H1 (cell line): ENCODE measurements at regions not wholly inside any gene's neighbourhood (a gene's known extent, or its start where the extent isn't known, plus 50 kb on each side); places are given as distances from the start of the nearest gene placed in this dataset.

Experiments
- CTCF ChIA-PET: fragments of 300-600 bp; sonication (Branson Sonifier 250); formaldehyde crosslinking; loops from one replicate; lab custom pipeline; 2021; ENCODE audit not compliant: partially characterized antibody; lab: Charles Lee
- POLR2A ChIA-PET: fragments of 300-600 bp; sonication (Branson Sonifier 250); formaldehyde crosslinking; loops from one replicate; lab custom pipeline; 2021; ENCODE audit warnings: inconsistent platforms; ENCODE audit not compliant: partially characterized antibody; lab: Charles Lee
- DNase-seq, 2 experiments: peaks; one replicate each; pipeline versions ENCODE4 v3.0.0 to v3.0.0-alpha.2; 2010 to 2022; ENCODE audit warnings: low spot score in 2 of 2, low read depth in 1 of 2, mixed read lengths in 1 of 2
- FAIRE-seq: peaks from 2 replicates; lab custom pipeline; 2011; peaks lifted over from hg19 to GRCh38; lab: Jason Lieb, UNC
- H2AFZ ChIP-seq: 2 replicates; pipeline ENCODE4 v1.8.1; 2012; ENCODE audit warnings: low read length, inconsistent platforms
- H2AK5ac ChIP-seq: 2 replicates; pipeline ENCODE4 v1.6.1; 2013; ENCODE audit warnings: low read depth, low read length
- H2BK120ac ChIP-seq: replicated peaks from 2 replicates; pipeline ENCODE3; 2013; ENCODE audit warnings: low read depth, low read length, inconsistent platforms
- H2BK12ac ChIP-seq: 2 replicates; pipeline ENCODE4 v1.6.1; 2013; ENCODE audit warnings: low read depth, low read length
- H2BK15ac ChIP-seq: 2 replicates; pipeline ENCODE4 v1.6.1; 2013; ENCODE audit warnings: low read length
- H2BK20ac ChIP-seq: 2 replicates; pipeline ENCODE4 v1.6.1; 2013; ENCODE audit warnings: low read length
- H2BK5ac ChIP-seq: 2 replicates; pipeline ENCODE4 v1.6.1; 2013; ENCODE audit warnings: low read depth, low read length
- H3K14ac ChIP-seq: 2 replicates; pipeline ENCODE4 v1.6.1; 2013; ENCODE audit warnings: inconsistent platforms; ENCODE audit not compliant: insufficient read length
- H3K18ac ChIP-seq: 2 replicates; pipeline ENCODE4 v1.6.1; 2013; ENCODE audit warnings: low read length; ENCODE audit errors: extremely low read depth
- H3K23ac ChIP-seq: 2 replicates; pipeline ENCODE4 v1.6.1; 2013; ENCODE audit warnings: inconsistent platforms; ENCODE audit not compliant: insufficient read length
- H3K23me2 ChIP-seq: 2 replicates; pipeline ENCODE4 v1.6.1; 2013; ENCODE audit warnings: low read depth, low read length
- H3K27ac ChIP-seq: 2 replicates; pipeline ENCODE4 v1.6.1; 2011; ENCODE audit warnings: low read depth, low read length, inconsistent platforms
- H3K27me3 ChIP-seq, 4 experiments: replicated peaks in 1 of 4; 1 replicate in 1 of 4; 2 replicates in 3 of 4; pipeline versions ENCODE4 v1.6.1 to v1.8.1; 2011 to 2013; ENCODE audit warnings: low read length in 3 of 4, mild to moderate bottlenecking in 3 of 4, inconsistent platforms in 2 of 4, mixed read lengths in 2 of 4, moderate library complexity in 1 of 4; ENCODE audit not compliant: control insufficient read depth in 3 of 4, insufficient read depth in 3 of 4; ENCODE audit errors: extremely low read depth in 1 of 4
- H3K36me3 ChIP-seq, 4 experiments: 2 replicates each; pipeline versions ENCODE4 v1.6.1 to v1.8.1; 2011 to 2013; ENCODE audit warnings: mild to moderate bottlenecking in 4 of 4, low read length in 3 of 4, moderate library complexity in 2 of 4, control low read depth in 1 of 4, inconsistent platforms in 1 of 4; ENCODE audit not compliant: insufficient read depth in 4 of 4, control insufficient read depth in 2 of 4
- H3K4ac ChIP-seq: replicated peaks from 2 replicates; pipeline ENCODE3; 2013; ENCODE audit warnings: low read length, low read depth, mixed read lengths, inconsistent platforms; ENCODE audit not compliant: insufficient read length
- H3K4me1 ChIP-seq, 4 experiments: replicated peaks in 1 of 4; 1 replicate in 1 of 4; 2 replicates in 3 of 4; pipeline versions ENCODE4 v1.6.1 to v1.8.1; 2011 to 2013; ENCODE audit warnings: low read length in 3 of 4, inconsistent platforms in 2 of 4, mixed read lengths in 1 of 4; ENCODE audit not compliant: insufficient read depth in 4 of 4, control insufficient read depth in 3 of 4
- H3K4me2 ChIP-seq, 2 experiments: 2 replicates each; pipeline versions ENCODE4 v1.6.1 to v1.8.1; 2011 to 2013; ENCODE audit warnings: low read depth in 2 of 2, low read length in 2 of 2, control low read depth in 1 of 2, inconsistent platforms in 1 of 2, mild to moderate bottlenecking in 1 of 2; ENCODE audit not compliant: insufficient read depth in 1 of 2
- H3K4me3 ChIP-seq, 4 experiments: fragments of 200-600, 300-600 bp in 1 of 4; sonication (generic), shearing (Covaris generic), sonication (Bioruptor Twin) in 1 of 4; 2 replicates each; pipeline versions ENCODE4 v1.5.1 to v1.8.1; 2011 to 2016; ENCODE audit warnings: low read length in 4 of 4, low read depth in 3 of 4, control low read depth in 2 of 4, inconsistent platforms in 2 of 4, mild to moderate bottlenecking in 2 of 4, mixed read lengths in 1 of 4, moderate library complexity in 1 of 4; ENCODE audit not compliant: insufficient read depth in 2 of 4; ENCODE audit errors: extremely low read depth in 1 of 4
- H3K56ac ChIP-seq: replicated peaks from 2 replicates; pipeline ENCODE3; 2013; ENCODE audit warnings: low read depth, mild to moderate bottlenecking, mixed read lengths, low read length, inconsistent platforms; ENCODE audit not compliant: insufficient read length
- H3K79me1 ChIP-seq: 2 replicates; pipeline ENCODE4 v1.6.1; 2013; ENCODE audit warnings: low read depth, low read length, control low read depth
- H3K79me2 ChIP-seq, 2 experiments: 2 replicates each; pipeline versions ENCODE4 v1.6.1 to v1.8.1; 2012 to 2013; ENCODE audit warnings: low read length in 2 of 2, mild to moderate bottlenecking in 2 of 2, inconsistent platforms in 1 of 2; ENCODE audit not compliant: insufficient read depth in 2 of 2, control insufficient read depth in 1 of 2
- H3K9ac ChIP-seq, 4 experiments: replicated peaks in 1 of 4; 1 replicate in 1 of 4; 2 replicates in 3 of 4; pipeline versions ENCODE4 v1.6.1 to v1.8.1; 2011 to 2013; ENCODE audit warnings: low read depth in 3 of 4, low read length in 3 of 4, control low read depth in 2 of 4, mild to moderate bottlenecking in 2 of 4, moderate library complexity in 2 of 4, inconsistent platforms in 1 of 4; ENCODE audit errors: extremely low read depth in 1 of 4
- H3K9me3 ChIP-seq, 2 experiments: 2 replicates each; pipeline versions ENCODE4 v1.6.1 to v1.8.1; 2012 to 2013; ENCODE audit warnings: mild to moderate bottlenecking in 2 of 2, moderate library complexity in 2 of 2, control low read depth in 1 of 2, inconsistent platforms in 1 of 2, low read depth in 1 of 2, low read length in 1 of 2, mixed read lengths in 1 of 2; ENCODE audit not compliant: insufficient read depth in 2 of 2
- H4K20me1 ChIP-seq, 2 experiments: replicated peaks in 1 of 2; 2 replicates each; pipeline versions ENCODE3 to v1.8.1; 2011 to 2013; ENCODE audit warnings: inconsistent platforms in 2 of 2, low read length in 2 of 2, mild to moderate bottlenecking in 1 of 2; ENCODE audit not compliant: insufficient read depth in 2 of 2, control insufficient read depth in 1 of 2
- H4K5ac ChIP-seq: 2 replicates; pipeline ENCODE4 v1.6.1; 2013; ENCODE audit warnings: low read length, low read depth, mixed read lengths, inconsistent platforms; ENCODE audit not compliant: insufficient read length
- H4K8ac ChIP-seq: 2 replicates; pipeline ENCODE4 v1.8.0; 2013; ENCODE audit warnings: mild to moderate bottlenecking, moderate library complexity, low read length, inconsistent platforms; ENCODE audit not compliant: insufficient read depth; ENCODE audit errors: extremely low read depth
- H4K91ac ChIP-seq: replicated peaks from 2 replicates; pipeline ENCODE3; 2013; ENCODE audit warnings: low read length, mixed read lengths, inconsistent platforms; ENCODE audit not compliant: insufficient read length
- ATF2 ChIP-seq: IDR thresholded peaks from 2 replicates; pipeline ENCODE4 v1.6.1; 2012; ENCODE audit warnings: low read length, inconsistent platforms
- CEBPB ChIP-seq: IDR thresholded peaks from 2 replicates; pipeline ENCODE4 v1.6.1; 2012; ENCODE audit warnings: low read depth, low read length
- KDM1A ChIP-seq: fragments of 200-600, 300-600 bp; sonication (generic); IDR thresholded peaks from 2 replicates; pipeline ENCODE4 v1.7.1; 2016; ENCODE audit warnings: mild to moderate bottlenecking, low read length, borderline replicate concordance
- POLR2AphosphoS5 ChIP-seq: IDR thresholded peaks from 2 replicates; pipeline ENCODE4 v1.6.1; 2011; ENCODE audit warnings: low read depth, low read length
- RFX5 ChIP-seq: IDR thresholded peaks from 2 replicates; pipeline ENCODE4 v1.6.1; 2011; ENCODE audit warnings: low read depth, low read length, improper control_type of control experiment, borderline replicate concordance
- SAP30 ChIP-seq: fragments of 300-600 bp; sonication (generic); IDR thresholded peaks from 2 replicates; pipeline ENCODE4 v1.7.1; 2012; ENCODE audit warnings: low read length, moderate library complexity, mild to moderate bottlenecking, inconsistent platforms; ENCODE audit not compliant: insufficient read depth, insufficient replicate concordance
- SUZ12 ChIP-seq: fragments of 200-600 bp; sonication (generic); IDR thresholded peaks from 2 replicates; pipeline ENCODE4 v1.6.1; 2012; ENCODE audit warnings: mild to moderate bottlenecking, inconsistent platforms, low read length, moderate library complexity, mixed read lengths
- WGBS, 2 experiments: shearing (Covaris generic) in 1 of 2; methylation state at CpG; one replicate each; pipeline versions ENCODE4 v1.1.6 to v1.1.7; 2013 to 2015; ENCODE audit warnings: low lambda C conversion rate in 2 of 2, mixed read lengths in 2 of 2, inconsistent platforms in 1 of 2, low coverage in 1 of 2, missing lambda C conversion rate in 1 of 2; ENCODE audit not compliant: insufficient replicate concordance in 2 of 2, insufficient coverage in 1 of 2, insufficient read length in 1 of 2; ENCODE audit errors: extremely low coverage in 1 of 2, missing lambda C conversion rate in 1 of 2; 5-methylcytosine and 5-hydroxymethylcytosine counted together

GRCh38 chrX:124238268-124238667, 94.2 kb upstream of the TEX13D start:
- Histone ChIP-seq H3K23me2 (no peaks in the 10 kb centered on the region), H3K79me1 (no peaks in the 10 kb centered on the region), H3K79me2 (no peaks in the 10 kb centered on the region), H3K4ac (no peak overlapping the region), H2BK120ac (no peak overlapping the region), H3K27ac (no peak overlapping the region), H3K4me2 (no peak overlapping the region), H3K4me1 (no peaks in the 10 kb centered on the region), H2BK15ac (no peak overlapping the region), H3K56ac (no peak overlapping the region), H2AK5ac (no peak overlapping the region), H2BK12ac (no peak overlapping the region), H4K8ac (no peak overlapping the region), H3K27me3 (peaks cover 0 to 3% (median 1%) of the 10 kb centered on the region in 4 experiments; a peak in 1 of 7 replicates), H3K9me3 (no peaks in the 10 kb centered on the region), H2AFZ (no peak overlapping the region), H3K4me3 (no peak overlapping the region), H3K9ac (no peak overlapping the region), H4K5ac (no peak overlapping the region), H4K20me1 (no peaks in the 10 kb centered on the region), H3K14ac (no peak overlapping the region), H4K91ac (no peak overlapping the region), H3K36me3 (no peaks in the 10 kb centered on the region), H3K18ac (no peak overlapping the region), H2BK20ac (no peak overlapping the region), H3K23ac (no peak overlapping the region), H2BK5ac (no peak overlapping the region)
- ChIA-PET POLR2A (no interaction called here), CTCF (interaction anchor here (0.6 to 1.0 kb wide), 2 partner anchors 11 to 14 kb away, joined by 3 to 5 read pairs; no protein-coding TSS in a partner anchor)
- no peak for FAIRE-seq
- DNase-seq, result no peak
- TF ChIP-seq CEBPB (no peak), RFX5 (no peak), KDM1A (no peak), ATF2 (no peak), SUZ12 (no peak), SAP30 (no peak), POLR2AphosphoS5 (no peak)
- 75% methylated on average over 1 of the region's 1 CpG; no CpG with 5 or more reads in 1 of the 2 experiments for WGBS, 2 experiments
